ENCODE measurements at regions not wholly inside any gene's neighbourhood (a gene's known extent, or its start where the extent isn't known, plus 50 kb on each side); places are given as distances from the start of the nearest gene placed in this dataset.
"Not testable (repeated sequence)": the region's sequence is repeated elsewhere in the genome, so short reads cannot be mapped to it uniquely, and the experiment has no call there.

DNA sequence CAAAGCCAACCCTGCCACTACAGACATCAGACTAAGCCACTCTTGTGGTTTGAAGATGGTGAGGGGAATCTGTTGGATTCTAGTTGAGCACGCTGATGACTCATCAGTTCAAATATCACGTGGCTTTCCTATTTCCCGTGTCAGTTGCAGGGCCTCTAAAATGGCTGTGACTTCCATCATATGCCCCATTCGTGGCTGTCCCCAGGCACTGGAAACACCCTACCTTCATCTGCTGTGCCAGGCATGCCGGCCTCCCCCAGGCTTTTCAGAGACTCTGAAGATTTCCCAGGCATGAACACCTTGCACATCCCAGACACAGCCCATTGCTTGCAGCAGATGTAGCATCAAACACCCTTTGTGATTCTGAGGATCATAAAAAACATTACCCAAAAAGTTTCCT lies 659.9 kb downstream of the UQCRFS1 start:
- Histone ChIP-seq H3K36me3 (ENCODE audit: insufficient read depth, low read length, poor library complexity, severe bottlenecking) (no peaks in the 10 kb centered on the region), H3K9me3 (ENCODE audit: low read depth, low read length, poor library complexity, severe bottlenecking) (peaks cover 16% of the 10 kb centered on the region), H3K27me3 (replicated peaks; ENCODE audit: insufficient read depth, low read depth, low read length, poor library complexity) (no peaks in the 10 kb centered on the region), H3K4me1 (ENCODE audit: insufficient read depth, low read length, poor library complexity, severe bottlenecking) (no peaks in the 10 kb centered on the region), H3K4me3 (ENCODE audit: low read depth, low read length, poor library complexity, severe bottlenecking) (no peak overlapping the region), H3K27ac (ENCODE audit: low read depth, low read length, poor library complexity, severe bottlenecking) (no peak overlapping the region)
- CTCF ChIA-PET: no interaction called here
- no peak for DNase-seq (ENCODE audit: low spot score)
- POLR2A ChIA-PET (ENCODE audit: low non-redundant PET): no interaction called here
- TF ChIP-seq EZH2 (IDR thresholded peaks at IDR 0.05; ENCODE audit: borderline replicate concordance, low read depth, low read length, poor library complexity, severe bottlenecking): no peak
- TF ChIP-seq, protein P1, sequence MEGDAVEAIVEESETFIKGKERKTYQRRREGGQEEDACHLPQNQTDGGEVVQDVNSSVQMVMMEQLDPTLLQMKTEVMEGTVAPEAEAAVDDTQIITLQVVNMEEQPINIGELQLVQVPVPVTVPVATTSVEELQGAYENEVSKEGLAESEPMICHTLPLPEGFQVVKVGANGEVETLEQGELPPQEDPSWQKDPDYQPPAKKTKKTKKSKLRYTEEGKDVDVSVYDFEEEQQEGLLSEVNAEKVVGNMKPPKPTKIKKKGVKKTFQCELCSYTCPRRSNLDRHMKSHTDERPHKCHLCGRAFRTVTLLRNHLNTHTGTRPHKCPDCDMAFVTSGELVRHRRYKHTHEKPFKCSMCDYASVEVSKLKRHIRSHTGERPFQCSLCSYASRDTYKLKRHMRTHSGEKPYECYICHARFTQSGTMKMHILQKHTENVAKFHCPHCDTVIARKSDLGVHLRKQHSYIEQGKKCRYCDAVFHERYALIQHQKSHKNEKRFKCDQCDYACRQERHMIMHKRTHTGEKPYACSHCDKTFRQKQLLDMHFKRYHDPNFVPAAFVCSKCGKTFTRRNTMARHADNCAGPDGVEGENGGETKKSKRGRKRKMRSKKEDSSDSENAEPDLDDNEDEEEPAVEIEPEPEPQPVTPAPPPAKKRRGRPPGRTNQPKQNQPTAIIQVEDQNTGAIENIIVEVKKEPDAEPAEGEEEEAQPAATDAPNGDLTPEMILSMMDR (conservative IDR thresholded peaks at IDR 0.05; ENCODE audit: low read depth, low read length): no peak
- BruUV-seq (replicated peaks): no TSS peak
- intact Hi-C loops (cut with micrococcal nuclease; ENCODE audit: unreplicated experiment): no loop called here

DNA sequence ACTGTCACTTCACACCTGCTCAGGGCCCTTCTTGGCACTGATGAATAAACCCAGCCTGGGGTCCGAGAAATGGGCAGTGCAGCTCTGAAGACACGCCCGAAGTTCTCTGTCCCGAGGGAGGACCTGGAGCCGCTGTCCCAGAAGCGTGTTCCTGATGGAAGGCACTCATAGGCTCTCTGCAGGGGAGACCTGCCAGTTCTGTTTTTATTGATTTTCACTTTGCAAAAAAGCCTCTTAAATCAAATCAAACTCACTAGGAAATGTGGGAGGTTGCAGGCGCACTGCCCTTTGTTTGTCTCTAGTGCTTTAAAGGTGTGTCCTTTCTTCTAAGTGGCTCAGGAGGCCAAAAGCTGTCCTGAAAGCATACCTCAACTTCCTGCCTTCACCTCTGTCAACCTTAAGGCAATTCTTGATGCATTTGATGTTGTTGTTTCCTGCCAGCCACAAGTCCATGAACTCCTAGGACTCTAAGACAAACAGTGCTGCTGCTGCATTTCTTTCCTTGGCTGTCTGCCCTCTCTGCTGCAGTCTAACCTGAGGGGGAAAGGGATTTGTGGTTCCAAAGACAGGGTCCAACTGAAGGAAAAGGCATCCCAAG lies 663.2 kb downstream of the UQCRFS1 start:
- no peaks in the 10 kb centered on the region for H3K36me3 ChIP-seq (ENCODE audit: insufficient read depth, low read length, poor library complexity, severe bottlenecking)
- H3K27me3 ChIP-seq (replicated peaks; ENCODE audit: insufficient read depth, low read depth, low read length, poor library complexity): no peaks in the 10 kb centered on the region
- no peaks in the 10 kb centered on the region for H3K4me1 ChIP-seq (ENCODE audit: insufficient read depth, low read length, poor library complexity, severe bottlenecking)
- no peak for TF ChIP-seq EZH2 (IDR thresholded peaks at IDR 0.05; ENCODE audit: borderline replicate concordance, low read depth, low read length, poor library complexity, severe bottlenecking)
- TF ChIP-seq, protein P1 (conservative IDR thresholded peaks at IDR 0.05; ENCODE audit: low read depth, low read length): no peak
- ChIA-PET POLR2A (ENCODE audit: low non-redundant PET) (no interaction called here), CTCF (no interaction called here)
- DNase-seq (ENCODE audit: low spot score): no peak
- H3K4me3 ChIP-seq (ENCODE audit: low read depth, low read length, poor library complexity, severe bottlenecking): no peak overlapping the region
- peaks cover 25% of the 10 kb centered on the region for H3K9me3 ChIP-seq (ENCODE audit: low read depth, low read length, poor library complexity, severe bottlenecking)
- H3K27ac ChIP-seq (ENCODE audit: low read depth, low read length, poor library complexity, severe bottlenecking): no peak overlapping the region
- intact Hi-C loops (cut with micrococcal nuclease; ENCODE audit: unreplicated experiment): no loop called here
- no TSS peak for BruUV-seq (replicated peaks)

DNA sequence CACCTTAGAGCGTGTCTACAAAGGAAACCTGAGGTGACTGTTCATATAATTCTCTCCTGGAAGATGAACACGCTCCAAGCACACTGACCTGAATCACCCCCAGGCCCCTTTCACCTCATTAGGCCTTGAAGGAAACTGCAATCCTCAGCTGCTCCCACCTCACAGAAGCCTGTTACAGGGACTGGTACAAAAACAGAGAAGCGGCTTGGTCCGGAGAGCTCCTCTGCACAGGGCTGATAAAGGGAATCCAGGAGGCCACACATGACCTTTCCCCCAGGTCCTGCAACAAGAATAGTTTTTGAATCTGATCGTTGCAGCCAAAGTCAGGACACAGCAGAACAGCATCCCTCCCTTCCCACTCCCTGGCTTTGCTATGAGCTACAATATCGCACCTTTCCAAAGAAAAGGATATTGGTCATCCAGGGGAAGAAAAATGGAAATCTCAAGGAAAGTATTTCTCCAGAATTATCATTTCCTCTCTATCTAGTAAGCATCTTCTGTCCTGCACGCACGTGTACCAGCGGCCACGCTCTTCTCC lies 666.7 kb downstream of the UQCRFS1 start:
- DNase-seq (ENCODE audit: low spot score): no peak
- Histone ChIP-seq H3K4me3 (ENCODE audit: low read depth, low read length, poor library complexity, severe bottlenecking) (no peak overlapping the region), H3K27me3 (replicated peaks; ENCODE audit: insufficient read depth, low read depth, low read length, poor library complexity) (no peaks in the 10 kb centered on the region), H3K36me3 (ENCODE audit: insufficient read depth, low read length, poor library complexity, severe bottlenecking) (no peaks in the 10 kb centered on the region), H3K4me1 (ENCODE audit: insufficient read depth, low read length, poor library complexity, severe bottlenecking) (no peaks in the 10 kb centered on the region), H3K27ac (ENCODE audit: low read depth, low read length, poor library complexity, severe bottlenecking) (no peak overlapping the region), H3K9me3 (ENCODE audit: low read depth, low read length, poor library complexity, severe bottlenecking) (peaks cover 27% of the 10 kb centered on the region)
- ChIA-PET CTCF (no interaction called here), POLR2A (ENCODE audit: low non-redundant PET) (no interaction called here)
- TF ChIP-seq EZH2 (IDR thresholded peaks at IDR 0.05; ENCODE audit: borderline replicate concordance, low read depth, low read length, poor library complexity, severe bottlenecking): no peak
- TF ChIP-seq, protein P1 (conservative IDR thresholded peaks at IDR 0.05; ENCODE audit: low read depth, low read length): no peak
- BruUV-seq (replicated peaks): no TSS peak
- intact Hi-C loops (cut with micrococcal nuclease; ENCODE audit: unreplicated experiment): no loop called here

DNA sequence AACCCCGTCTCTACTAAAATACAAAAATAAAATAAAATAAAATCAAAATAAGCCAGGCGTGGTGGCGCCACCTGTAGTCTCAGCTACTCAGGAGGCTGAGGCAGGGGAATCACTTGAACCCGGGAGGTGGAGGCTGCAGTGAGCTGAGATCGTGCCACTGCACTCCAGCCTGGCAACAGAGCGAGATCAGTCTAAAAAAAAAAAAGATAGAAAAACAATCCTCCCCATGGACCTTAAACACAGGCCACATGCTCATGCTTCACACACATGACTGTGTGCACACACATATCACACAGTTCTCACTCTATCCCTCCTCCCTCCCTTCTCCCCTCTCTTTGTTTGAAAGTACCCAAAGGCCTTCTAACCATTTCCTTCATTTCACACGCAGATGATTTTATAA lies 667.6 kb downstream of the UQCRFS1 start:
- intact Hi-C loops (cut with micrococcal nuclease; ENCODE audit: unreplicated experiment): not testable (repeated sequence)

More for the DNA sequence above, 667.6 kb downstream of the UQCRFS1 start:
- H3K4me1 ChIP-seq (ENCODE audit: insufficient read depth, low read length, poor library complexity, severe bottlenecking); POLR2A ChIA-PET (ENCODE audit: low non-redundant PET); DNase-seq (ENCODE audit: low spot score); H3K4me3 ChIP-seq (ENCODE audit: low read depth, low read length, poor library complexity, severe bottlenecking); CTCF ChIA-PET; H3K36me3 ChIP-seq (ENCODE audit: insufficient read depth, low read length, poor library complexity, severe bottlenecking); H3K27me3 ChIP-seq (replicated peaks; ENCODE audit: insufficient read depth, low read depth, low read length, poor library complexity); H3K27ac ChIP-seq (ENCODE audit: low read depth, low read length, poor library complexity, severe bottlenecking); BruUV-seq (replicated peaks): not testable (repeated sequence)
- peaks cover 27% of the 10 kb centered on the region for H3K9me3 ChIP-seq (ENCODE audit: low read depth, low read length, poor library complexity, severe bottlenecking)
